Glutamatergic neuron (in vitro differentiated cells): ENCODE measurements at regions not wholly inside any gene's neighbourhood (a gene's known extent, or its start where the extent isn't known, plus 50 kb on each side); places are given as distances from the start of the nearest gene placed in this dataset.

Source experiments
- DNase-seq: peaks from one replicate; pipeline ENCODE4 v3.0.0; 2022
- H3K27ac Mint-ChIP-seq: one replicate; pipeline ENCODE4 v1.8.0; 2020; ENCODE audit warnings: mild to moderate bottlenecking, mixed read lengths, inconsistent platforms; ENCODE audit not compliant: unreplicated experiment
- H3K27me3 Mint-ChIP-seq: one replicate; pipeline ENCODE4 v1.8.0; 2020; ENCODE audit warnings: mild to moderate bottlenecking, moderate library complexity, mixed read lengths, inconsistent platforms; ENCODE audit not compliant: unreplicated experiment
- H3K36me3 Mint-ChIP-seq: one replicate; pipeline ENCODE4 v1.8.0; 2020; ENCODE audit warnings: mild to moderate bottlenecking, mixed read lengths, inconsistent platforms; ENCODE audit not compliant: unreplicated experiment
- H3K4me1 Mint-ChIP-seq: one replicate; pipeline ENCODE4 v1.8.0; 2020; ENCODE audit warnings: mild to moderate bottlenecking, low read depth, mixed read lengths, inconsistent platforms; ENCODE audit not compliant: unreplicated experiment
- H3K4me3 Mint-ChIP-seq: one replicate; pipeline ENCODE4 v1.8.0; 2020; ENCODE audit warnings: mild to moderate bottlenecking, mixed read lengths, inconsistent platforms; ENCODE audit not compliant: unreplicated experiment
- H3K9me3 Mint-ChIP-seq: one replicate; pipeline ENCODE4 v1.8.0; 2020; ENCODE audit warnings: mild to moderate bottlenecking, moderate library complexity, mixed read lengths, inconsistent platforms; ENCODE audit not compliant: unreplicated experiment
- TF ChIP-seq, protein P1 (sequence below): fragments of 200-600 bp; sonication (generic); IDR thresholded peaks from one replicate; pipeline ENCODE4 v1.5.0; 2021; ENCODE audit not compliant: partially characterized antibody, unreplicated experiment

GRCh38 chr6:150734235-150734634 lies 131.3 kb upstream of the MTHFD1L start:
- DNase-seq, result no peak
- Mint-ChIP-seq H3K9me3 (no peaks in the 10 kb centered on the region), H3K36me3 (no peaks in the 10 kb centered on the region), H3K4me1 (no peaks in the 10 kb centered on the region), H3K27me3 (no peaks in the 10 kb centered on the region), H3K27ac (no peak overlapping the region), H3K4me3 (no peak overlapping the region)
- TF ChIP-seq, protein P1, sequence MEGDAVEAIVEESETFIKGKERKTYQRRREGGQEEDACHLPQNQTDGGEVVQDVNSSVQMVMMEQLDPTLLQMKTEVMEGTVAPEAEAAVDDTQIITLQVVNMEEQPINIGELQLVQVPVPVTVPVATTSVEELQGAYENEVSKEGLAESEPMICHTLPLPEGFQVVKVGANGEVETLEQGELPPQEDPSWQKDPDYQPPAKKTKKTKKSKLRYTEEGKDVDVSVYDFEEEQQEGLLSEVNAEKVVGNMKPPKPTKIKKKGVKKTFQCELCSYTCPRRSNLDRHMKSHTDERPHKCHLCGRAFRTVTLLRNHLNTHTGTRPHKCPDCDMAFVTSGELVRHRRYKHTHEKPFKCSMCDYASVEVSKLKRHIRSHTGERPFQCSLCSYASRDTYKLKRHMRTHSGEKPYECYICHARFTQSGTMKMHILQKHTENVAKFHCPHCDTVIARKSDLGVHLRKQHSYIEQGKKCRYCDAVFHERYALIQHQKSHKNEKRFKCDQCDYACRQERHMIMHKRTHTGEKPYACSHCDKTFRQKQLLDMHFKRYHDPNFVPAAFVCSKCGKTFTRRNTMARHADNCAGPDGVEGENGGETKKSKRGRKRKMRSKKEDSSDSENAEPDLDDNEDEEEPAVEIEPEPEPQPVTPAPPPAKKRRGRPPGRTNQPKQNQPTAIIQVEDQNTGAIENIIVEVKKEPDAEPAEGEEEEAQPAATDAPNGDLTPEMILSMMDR, result no peak

GRCh38 chr6:150735341-150735851 lies 130.1 kb upstream of the MTHFD1L start:
- Mint-ChIP-seq H3K9me3 (no peaks in the 10 kb centered on the region), H3K27ac (no peak overlapping the region), H3K36me3 (no peaks in the 10 kb centered on the region), H3K4me3 (no peak overlapping the region), H3K27me3 (no peaks in the 10 kb centered on the region), H3K4me1 (no peaks in the 10 kb centered on the region)
- TF ChIP-seq, protein P1, result no peak
- no peak for DNase-seq

DNA sequence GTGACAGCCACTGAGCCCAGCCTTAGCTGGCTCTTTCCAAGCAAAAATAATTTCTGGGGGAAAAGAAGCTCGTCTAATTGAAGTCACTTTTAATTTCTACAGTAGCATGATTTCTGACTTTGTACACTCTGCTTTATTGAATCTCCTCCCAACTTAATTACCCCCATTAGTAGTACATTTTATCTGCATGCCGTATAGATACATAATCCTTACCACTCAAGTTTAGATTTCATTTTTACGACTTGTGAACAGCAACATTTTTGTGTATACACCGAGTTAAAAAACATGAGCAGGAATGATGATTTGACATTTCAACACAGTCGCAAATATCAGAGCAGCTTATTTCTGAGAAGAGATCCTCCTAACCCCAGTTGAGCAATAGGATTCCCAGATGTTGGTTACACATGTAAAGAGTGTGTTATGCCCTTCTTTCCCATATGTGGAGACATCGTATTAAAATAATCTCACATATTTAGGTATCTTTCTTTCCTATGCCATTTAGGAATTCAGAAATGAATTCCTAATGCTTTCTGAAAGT lies 127.3 kb upstream of the MTHFD1L start:
- Mint-ChIP-seq H3K27ac (no peak overlapping the region), H3K27me3 (no peaks in the 10 kb centered on the region), H3K4me1 (no peaks in the 10 kb centered on the region), H3K9me3 (peaks cover 3% of the 10 kb centered on the region), H3K4me3 (no peak overlapping the region), H3K36me3 (no peaks in the 10 kb centered on the region)
- TF ChIP-seq, protein P1, result no peak
- DNase-seq, result no peak

DNA sequence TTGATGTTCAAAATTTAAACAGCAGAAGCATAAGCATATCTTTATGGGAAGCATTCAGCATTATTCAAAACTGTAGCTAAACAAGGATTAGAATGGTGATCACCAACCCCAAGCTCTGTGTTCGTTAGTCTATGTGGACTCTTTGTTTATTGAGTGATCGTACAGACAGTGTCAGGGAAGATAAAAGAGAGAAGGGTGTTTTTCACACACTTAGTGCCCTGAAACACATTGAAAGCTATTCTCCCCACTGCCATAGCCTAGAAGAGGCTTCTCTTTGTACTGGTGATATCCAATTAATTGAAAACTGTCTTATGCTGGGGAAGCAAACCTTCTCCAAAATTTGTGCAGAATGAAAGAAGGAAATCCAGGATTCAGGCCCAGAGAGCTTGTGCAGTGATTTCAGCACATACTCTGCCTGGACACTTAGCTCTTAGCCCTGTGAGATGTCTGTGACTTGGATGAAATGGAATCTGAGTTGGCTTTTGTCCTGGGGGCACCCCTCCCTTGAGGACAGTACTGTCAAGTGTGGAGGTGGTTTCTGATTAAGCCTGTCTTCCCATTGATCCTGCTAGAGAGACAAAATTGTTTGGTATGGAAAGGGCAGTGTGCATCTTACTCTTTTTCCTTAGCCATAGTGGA lies 125.7 kb upstream of the MTHFD1L start:
- Mint-ChIP-seq H3K27ac (no peak overlapping the region), H3K4me1 (no peaks in the 10 kb centered on the region)
- TF ChIP-seq, protein P1, result no peak

GRCh38 chr6:150740453-150740852 lies 125.0 kb upstream of the MTHFD1L start:
- no peaks in the 10 kb centered on the region for H3K36me3 Mint-ChIP-seq
- no peak overlapping the region for H3K27ac Mint-ChIP-seq
- H3K9me3 Mint-ChIP-seq, result peaks cover 3% of the 10 kb centered on the region
- H3K4me3 Mint-ChIP-seq, result no peak overlapping the region
- no peak for DNase-seq
- H3K27me3 Mint-ChIP-seq, result no peaks in the 10 kb centered on the region
- H3K4me1 Mint-ChIP-seq, result no peaks in the 10 kb centered on the region
- TF ChIP-seq, protein P1, result no peak

More for the DNA sequence above, 125.7 kb upstream of the MTHFD1L start:
- Mint-ChIP-seq H3K36me3 (no peaks in the 10 kb centered on the region), H3K27me3 (no peaks in the 10 kb centered on the region), H3K4me3 (no peak overlapping the region), H3K9me3 (peaks cover 3% of the 10 kb centered on the region)
- no peak for DNase-seq
